Activated CD4-positive, alpha-beta T cell treated with anti-CD3 and anti-CD28 coated beads, Interleukin-10, Interleukin-2, amounts not matched to agents 100 ng/mL and 50 ng/mL, durations not matched to agents 16 hours and 8 hours (primary cell): ENCODE measurements at regions not wholly inside any gene's neighbourhood (a gene's known extent, or its start where the extent isn't known, plus 50 kb on each side); places are given as distances from the start of the nearest gene placed in this dataset.

Source experiments
- DNase-seq: peaks from one replicate; pipeline ENCODE4 v3.0.0-alpha.2; 2020

- no peak for DNase-seq
Measured at GRCh38 chr2:236805800-236806531, 236.3 kb downstream of the ACKR3 start.

GRCh38 chr2:236809716-236810115, 240.1 kb downstream of the ACKR3 start:
- DNase-seq: no peak

GRCh38 chr2:236811062-236811656, 241.5 kb downstream of the ACKR3 start:
- no peak for DNase-seq

GRCh38 chr2:236813766-236814165, 244.1 kb downstream of the ACKR3 start:
- no peak for DNase-seq

- DNase-seq: no peak
Measured at GRCh38 chr2:236814593-236814992, 245.0 kb downstream of the ACKR3 start.

- DNase-seq: no peak
Measured at GRCh38 chr2:236815746-236816145, 246.1 kb downstream of the ACKR3 start.

GRCh38 chr2:236816197-236817170, 246.9 kb downstream of the ACKR3 start:
- no peak for DNase-seq

GRCh38 chr2:236818281-236819045, 248.8 kb downstream of the ACKR3 start:
- no peak for DNase-seq

- DNase-seq: no peak
Measured at GRCh38 chr2:236819275-236820002, 249.8 kb downstream of the ACKR3 start.

- no peak for DNase-seq
Measured at GRCh38 chr2:236820763-236821344, 251.2 kb downstream of the ACKR3 start.

GRCh38 chr2:236823041-236823629, 253.5 kb downstream of the ACKR3 start:
- no peak for DNase-seq

GRCh38 chr2:236823963-236824362, 254.3 kb downstream of the ACKR3 start:
- no peak for DNase-seq

- DNase-seq: no peak
Measured at GRCh38 chr2:236824836-236825235, 255.2 kb downstream of the ACKR3 start.

GRCh38 chr2:236825989-236826510, 256.4 kb downstream of the ACKR3 start:
- no peak for DNase-seq

- DNase-seq: no peak
Measured at GRCh38 chr2:236826606-236827156, 257.1 kb downstream of the ACKR3 start.

- DNase-seq: no peak
Measured at GRCh38 chr2:236827997-236828396, 257.7 kb upstream of the COPS8 start.

- no peak for DNase-seq
Measured at GRCh38 chr2:236828820-236829219, 256.9 kb upstream of the COPS8 start.

GRCh38 chr2:236830926-236831325, 254.8 kb upstream of the COPS8 start:
- DNase-seq: no peak

- DNase-seq: no peak
Measured at GRCh38 chr2:236831698-236832097, 254.0 kb upstream of the COPS8 start.

- no peak for DNase-seq
Measured at GRCh38 chr2:236833501-236834073, 252.1 kb upstream of the COPS8 start.
